Colonic mucosa (tissue), 4 donors: ENCODE measurements at regions not wholly inside any gene's neighbourhood (a gene's known extent, or its start where the extent isn't known, plus 50 kb on each side); places are given as distances from the start of the nearest gene placed in this dataset.
"Not testable (repeated sequence)": the region's sequence is repeated elsewhere in the genome, so short reads cannot be mapped to it uniquely, and the experiment has no call there.

Source experiments
- DNase-seq: peaks from one replicate; pipeline ENCODE4 v3.0.0-alpha.2; 2020
- H3K27ac ChIP-seq: fragments of 200-600 bp; one replicate; pipeline ENCODE4 v1.8.0; 2021
- H3K27me3 ChIP-seq: fragments of 200-600 bp; one replicate; pipeline ENCODE4 v1.8.0; 2021
- H3K36me3 ChIP-seq: fragments of 200-600 bp; one replicate; pipeline ENCODE4 v1.8.0; 2021
- H3K4me1 ChIP-seq: fragments of 200-600 bp; one replicate; pipeline ENCODE4 v1.8.0; 2021; ENCODE audit warnings: mild to moderate bottlenecking
- H3K4me3 ChIP-seq: fragments of 200-600 bp; one replicate; pipeline ENCODE4 v1.8.0; 2021
- H3K9ac ChIP-seq, 2 donors: one replicate each; pipeline ENCODE4 v1.7.0; 2013; ENCODE audit warnings: control low read depth in 2 of 2, low read depth in 2 of 2, low read length in 2 of 2
- H3K9me3 ChIP-seq: fragments of 200-600 bp; one replicate; pipeline ENCODE4 v1.8.0; 2021
- intact Hi-C: fragments of 100-400 bp; cut with DNase I; formaldehyde crosslinking; loops from one replicate; pipeline ENCODE4 v1.14.1; 2022
- TF ChIP-seq, protein P1 (sequence below): fragments of 200-600 bp; IDR thresholded peaks from one replicate; pipeline ENCODE4 v1.8.0; 2022; ENCODE audit warnings: antibody characterized with exemption, mild to moderate bottlenecking
- donor health status: healthy.
- donor health status: DM: no; HTN: no; CAD: no.
- donor health status: DM: no; HTN: no; CAD: no.

DNA sequence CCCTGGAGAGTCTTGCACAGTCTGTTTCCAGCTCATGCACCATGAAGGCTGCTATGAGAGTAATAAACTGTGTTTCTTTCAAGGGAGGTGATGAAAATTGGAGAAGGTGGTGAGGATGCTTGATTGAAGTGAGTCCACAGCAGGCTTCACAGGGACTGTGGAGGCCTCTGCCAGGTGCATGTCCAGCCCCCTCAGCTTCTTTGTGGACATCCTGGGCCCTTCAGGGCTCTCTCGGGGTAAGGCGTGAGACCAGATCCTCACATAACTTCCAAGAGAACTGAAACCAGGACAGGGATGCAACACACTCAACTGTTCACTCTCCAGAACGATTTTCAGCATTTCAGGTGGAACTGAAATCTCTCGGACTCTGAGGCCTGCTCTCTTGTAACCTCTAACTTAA lies 772.9 kb upstream of the TPTE start:
- H3K9me3 ChIP-seq, DNase-seq, intact Hi-C loops, H3K4me3 ChIP-seq, H3K27me3 ChIP-seq, H3K4me1 ChIP-seq, H3K36me3 ChIP-seq, H3K27ac ChIP-seq, H3K9ac ChIP-seq: not testable (repeated sequence)

DNA sequence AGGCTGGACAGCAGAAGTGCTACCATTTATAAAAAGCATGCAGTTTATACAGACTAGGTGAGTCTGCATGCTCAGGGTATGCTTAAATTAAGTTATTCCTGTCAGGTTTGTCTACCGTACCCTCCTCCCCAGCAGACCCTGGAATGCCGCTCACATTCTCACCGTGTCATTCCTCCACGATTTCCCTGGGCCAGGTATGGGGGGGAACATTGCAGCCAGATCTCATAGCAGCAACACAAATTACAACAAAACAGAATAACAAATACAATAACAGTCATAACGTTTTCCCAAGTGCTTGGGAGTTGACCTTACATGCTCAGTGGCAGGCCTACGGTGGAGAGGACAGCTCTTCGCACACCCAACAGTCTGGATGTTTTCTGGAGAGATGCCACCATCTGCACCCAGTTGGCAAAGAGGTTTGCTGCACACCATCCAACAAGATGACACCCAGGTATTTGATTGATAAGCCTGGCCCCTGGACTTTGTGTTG lies 771.6 kb upstream of the TPTE start:
- H3K9me3 ChIP-seq, intact Hi-C loops, DNase-seq, H3K4me3 ChIP-seq, H3K9ac ChIP-seq, H3K27ac ChIP-seq, H3K4me1 ChIP-seq, H3K27me3 ChIP-seq, H3K36me3 ChIP-seq: not testable (repeated sequence)

DNA sequence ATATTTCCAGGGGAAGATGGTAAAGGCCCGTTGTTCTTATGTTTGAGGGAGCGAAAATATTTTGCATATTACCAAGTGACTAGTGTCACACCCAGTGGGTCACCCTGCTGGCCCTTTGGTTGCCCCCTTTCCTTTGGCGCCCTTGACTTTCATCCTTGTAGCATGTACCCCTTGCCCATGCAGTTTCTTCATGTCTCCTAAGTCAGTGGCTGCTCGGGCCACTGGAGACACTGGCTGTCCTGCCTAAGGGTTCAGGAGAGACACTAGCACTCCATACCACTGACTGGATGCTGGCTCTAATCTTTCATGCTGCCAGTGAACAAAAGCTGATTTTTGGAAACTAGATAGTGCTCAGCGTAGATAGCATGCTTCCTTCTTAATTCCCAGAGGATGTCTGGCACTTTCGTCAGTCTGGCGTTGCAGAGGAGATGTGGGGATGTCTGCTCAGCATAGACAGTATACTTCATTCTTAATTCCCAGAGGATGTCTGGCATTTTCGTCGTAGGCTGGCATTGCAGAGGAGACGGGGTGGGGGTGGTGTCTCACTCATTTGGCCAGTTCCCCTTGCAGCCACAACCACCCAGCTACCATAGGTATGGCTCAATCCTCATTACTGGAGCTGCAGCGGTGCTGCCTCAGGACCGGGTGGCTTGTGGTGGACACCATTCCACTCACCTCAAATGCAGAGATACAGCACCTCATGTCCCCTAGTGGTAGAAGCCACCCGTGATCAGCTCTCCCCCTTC lies 770.9 kb upstream of the TPTE start:
- Histone ChIP-seq H3K4me1 (no peaks in the 10 kb centered on the region), H3K36me3 (no peaks in the 10 kb centered on the region), H3K27ac (no peak overlapping the region), H3K27me3 (no peaks in the 10 kb centered on the region), H3K9ac (no peak overlapping the region), H3K4me3 (no peak overlapping the region), H3K9me3 (peaks cover 6% of the 10 kb centered on the region)
- intact Hi-C loops, result no loop called here
- DNase-seq, result no peak
- TF ChIP-seq, protein P1, sequence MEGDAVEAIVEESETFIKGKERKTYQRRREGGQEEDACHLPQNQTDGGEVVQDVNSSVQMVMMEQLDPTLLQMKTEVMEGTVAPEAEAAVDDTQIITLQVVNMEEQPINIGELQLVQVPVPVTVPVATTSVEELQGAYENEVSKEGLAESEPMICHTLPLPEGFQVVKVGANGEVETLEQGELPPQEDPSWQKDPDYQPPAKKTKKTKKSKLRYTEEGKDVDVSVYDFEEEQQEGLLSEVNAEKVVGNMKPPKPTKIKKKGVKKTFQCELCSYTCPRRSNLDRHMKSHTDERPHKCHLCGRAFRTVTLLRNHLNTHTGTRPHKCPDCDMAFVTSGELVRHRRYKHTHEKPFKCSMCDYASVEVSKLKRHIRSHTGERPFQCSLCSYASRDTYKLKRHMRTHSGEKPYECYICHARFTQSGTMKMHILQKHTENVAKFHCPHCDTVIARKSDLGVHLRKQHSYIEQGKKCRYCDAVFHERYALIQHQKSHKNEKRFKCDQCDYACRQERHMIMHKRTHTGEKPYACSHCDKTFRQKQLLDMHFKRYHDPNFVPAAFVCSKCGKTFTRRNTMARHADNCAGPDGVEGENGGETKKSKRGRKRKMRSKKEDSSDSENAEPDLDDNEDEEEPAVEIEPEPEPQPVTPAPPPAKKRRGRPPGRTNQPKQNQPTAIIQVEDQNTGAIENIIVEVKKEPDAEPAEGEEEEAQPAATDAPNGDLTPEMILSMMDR, result no peak

DNA sequence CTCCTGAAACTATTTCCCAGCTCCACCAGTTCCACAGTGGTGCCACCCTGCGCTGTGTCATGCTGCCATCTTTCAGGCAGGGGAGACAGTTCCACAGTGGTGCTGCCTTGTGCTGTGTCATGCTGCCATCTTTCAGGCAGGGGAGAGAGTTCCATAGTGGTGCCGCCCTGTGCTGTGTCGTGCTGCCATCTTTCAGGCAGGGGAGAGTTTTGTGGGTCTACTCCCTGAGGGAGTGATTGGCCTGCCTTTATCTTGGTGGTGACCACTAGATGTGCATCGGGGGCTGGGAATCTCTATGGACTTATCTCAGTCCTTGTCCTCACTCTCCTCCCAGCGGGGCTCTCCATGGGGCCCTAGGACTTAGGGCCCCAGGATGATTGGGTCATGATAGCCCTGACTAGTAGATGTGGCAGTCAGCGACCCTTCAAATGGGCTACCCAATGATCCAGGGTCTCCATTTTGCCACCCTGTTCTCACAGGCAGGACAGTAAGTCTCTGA lies 770.2 kb upstream of the TPTE start:
- H3K36me3 ChIP-seq, H3K4me1 ChIP-seq, H3K9me3 ChIP-seq, H3K4me3 ChIP-seq, H3K27ac ChIP-seq, H3K9ac ChIP-seq, H3K27me3 ChIP-seq, DNase-seq, intact Hi-C loops: not testable (repeated sequence)

DNA sequence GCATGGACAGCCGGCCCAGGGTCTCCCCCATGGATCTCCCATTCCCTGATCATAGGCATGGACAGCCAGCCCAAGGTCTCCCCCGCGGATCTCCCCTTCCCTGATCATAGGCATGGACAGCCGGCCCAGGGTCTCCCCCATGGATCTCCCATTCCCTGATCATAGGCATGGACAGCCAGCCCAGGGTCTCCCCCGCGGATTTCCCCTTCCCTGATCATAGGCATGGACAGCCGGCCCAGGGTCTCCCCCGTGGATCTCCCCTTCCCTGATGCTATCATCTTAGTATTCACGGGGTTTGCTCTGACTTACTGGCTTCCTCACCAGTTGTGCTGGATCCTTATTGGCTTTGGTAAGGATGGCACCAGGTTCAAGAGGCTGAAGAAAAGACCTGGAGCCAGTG lies 769.4 kb upstream of the TPTE start:
- H3K9ac ChIP-seq, DNase-seq, H3K27me3 ChIP-seq, H3K36me3 ChIP-seq, H3K4me1 ChIP-seq, H3K27ac ChIP-seq, H3K9me3 ChIP-seq, H3K4me3 ChIP-seq, intact Hi-C loops: not testable (repeated sequence)

DNA sequence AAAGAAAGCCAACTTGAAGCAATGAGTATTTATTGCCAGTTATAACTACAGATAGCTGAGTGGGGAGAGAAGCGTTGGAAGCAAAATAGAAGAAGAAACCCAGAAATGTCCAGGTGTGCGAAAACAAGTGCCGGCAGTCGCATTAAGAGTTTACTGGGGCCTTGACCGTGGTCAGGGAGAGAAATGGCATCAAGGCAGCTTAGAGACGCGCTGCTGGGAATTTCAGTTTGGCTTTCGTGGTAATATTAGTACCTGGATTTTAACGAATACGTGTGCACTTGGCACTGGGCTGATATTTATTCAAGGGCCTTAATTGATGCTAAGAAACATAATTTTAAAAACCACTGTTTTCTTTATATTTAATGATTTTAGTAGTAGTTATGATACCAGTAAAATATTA lies 767.9 kb upstream of the TPTE start:
- H3K36me3 ChIP-seq, DNase-seq, H3K9ac ChIP-seq, H3K4me1 ChIP-seq, intact Hi-C loops, H3K27ac ChIP-seq, H3K4me3 ChIP-seq, H3K27me3 ChIP-seq: not testable (repeated sequence)
- H3K9me3 ChIP-seq, result peaks cover 11% of the 10 kb centered on the region

DNA sequence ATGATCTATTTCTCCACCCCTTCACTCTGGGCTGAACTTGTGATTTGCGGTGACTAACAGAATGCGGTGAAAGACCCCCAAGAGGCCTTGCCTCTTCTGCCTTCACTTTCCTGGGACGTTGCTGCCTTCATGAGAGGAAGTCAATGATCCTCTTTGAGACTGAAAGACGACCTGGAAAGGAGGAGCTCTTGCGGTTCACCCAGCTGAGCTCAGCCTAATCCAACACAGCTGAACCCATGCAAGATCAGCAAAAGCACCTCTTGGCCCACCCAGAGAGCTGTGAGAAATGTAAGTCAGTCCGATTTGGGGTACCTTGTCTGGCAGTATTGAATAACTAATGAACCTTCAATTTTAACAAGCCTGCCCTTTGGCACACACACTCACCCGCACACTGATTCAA lies 767.4 kb upstream of the TPTE start:
- H3K4me3 ChIP-seq, result no peak overlapping the region
- H3K36me3 ChIP-seq, result no peaks in the 10 kb centered on the region
- no peak for DNase-seq
- no peak overlapping the region for H3K27ac ChIP-seq
- TF ChIP-seq, protein P1, result no peak
- H3K27me3 ChIP-seq, result no peaks in the 10 kb centered on the region
- H3K4me1 ChIP-seq, result no peaks in the 10 kb centered on the region
- H3K9me3 ChIP-seq, result peaks cover 13% of the 10 kb centered on the region
- no peak overlapping the region for H3K9ac ChIP-seq
- intact Hi-C loops, result no loop called here

DNA sequence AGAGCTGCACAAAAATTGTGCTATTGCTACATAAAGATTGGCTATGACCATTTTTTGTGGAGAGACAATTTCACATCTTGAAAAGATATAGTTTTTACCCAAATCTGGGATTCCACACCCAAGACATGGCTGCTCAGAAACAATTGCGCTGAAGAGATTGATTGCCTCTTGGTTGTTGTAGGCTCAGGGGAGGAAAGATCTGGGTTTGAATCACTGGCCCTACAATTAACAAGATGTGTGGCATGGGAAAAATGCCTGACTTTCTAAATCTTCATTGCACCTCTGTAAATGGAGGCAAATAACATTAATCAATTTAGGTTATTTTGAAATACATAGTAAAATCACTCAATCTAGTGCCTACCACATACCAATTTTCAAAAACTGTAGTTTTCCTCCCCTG lies 766.9 kb upstream of the TPTE start:
- DNase-seq, intact Hi-C loops, H3K9ac ChIP-seq, H3K27me3 ChIP-seq, H3K4me1 ChIP-seq, H3K4me3 ChIP-seq, H3K27ac ChIP-seq, H3K36me3 ChIP-seq: not testable (repeated sequence)
- H3K9me3 ChIP-seq, result peaks cover 13% of the 10 kb centered on the region
